HepG2 (cell line): ENCODE measurements at regions not wholly inside any gene's neighbourhood (a gene's known extent, or its start where the extent isn't known, plus 50 kb on each side); places are given as distances from the start of the nearest gene placed in this dataset.

Source experiments
- ATAC-seq: fragments of 200-7000 bp; cut with Tn5 transposase; 3 replicates; pipeline ENCODE4 v1.9.1; 2020; ENCODE audit warnings: mild to moderate bottlenecking, moderate library complexity
- BruUV-seq: library from RNA; stranded (reverse); fragments of 400-500 nt; replicated peaks from 2 replicates; lab custom pipeline; 2021; lab: Mats Ljungman, UMichigan
- CTCF ChIA-PET: fragments of 300-600 bp; formaldehyde crosslinking; extraction: SDS; loops from one replicate; lab custom pipeline; 2021; ENCODE audit warnings: low total read pairs, inconsistent platforms, low intra/inter-chr PET ratio; lab: Yijun Ruan, JAX
- POLR2A ChIA-PET: fragments of 350-600 bp; sonication (Branson Sonifier 250); formaldehyde crosslinking; loops from one replicate; lab custom pipeline; 2020; ENCODE audit warnings: antibody characterized with exemption, inconsistent platforms; lab: Yijun Ruan, JAX
- DNase-seq: peaks from one replicate; pipeline ENCODE4 v3.0.0-alpha.2; 2015; ENCODE audit warnings: low spot score
- FAIRE-seq: peaks from 3 replicates; lab custom pipeline; 2011; peaks lifted over from hg19 to GRCh38; lab: Jason Lieb, UNC
- H2AFZ ChIP-seq: one replicate; pipeline ENCODE4 v1.6.1; 2011; ENCODE audit warnings: low read length, inconsistent platforms
- H3K27ac ChIP-seq: fragments of 300-600 bp; 3 replicates; pipeline ENCODE4 v1.8.0; 2011; ENCODE audit warnings: mixed run types, mild to moderate bottlenecking, mixed read lengths, low read length, inconsistent platforms; ENCODE audit not compliant: insufficient read depth; ENCODE audit errors: extremely low read length
- H3K27me3 ChIP-seq, 2 experiments: fragments of 200-600 bp in 1 of 2; 2 replicates in 1 of 2; 3 replicates in 1 of 2; pipeline versions ENCODE4 v1.6.0 to v1.8.0; 2011; ENCODE audit warnings: low read length in 2 of 2, mild to moderate bottlenecking in 2 of 2, moderate library complexity in 2 of 2, inconsistent platforms in 1 of 2; ENCODE audit not compliant: insufficient read depth in 2 of 2, control insufficient read depth in 1 of 2
- H3K36me3 ChIP-seq, 2 experiments: fragments of 200-600 bp in 1 of 2; replicated peaks in 1 of 2; 2 replicates in 1 of 2; 3 replicates in 1 of 2; pipeline versions ENCODE4 v1.5.1 to v1.8.0; 2011; ENCODE audit warnings: low read length in 2 of 2, inconsistent platforms in 1 of 2; ENCODE audit not compliant: insufficient read depth in 2 of 2, control insufficient read depth in 1 of 2
- H3K4me1 ChIP-seq: 2 replicates; pipeline ENCODE4 v1.5.1; 2012; ENCODE audit warnings: low read length, inconsistent platforms; ENCODE audit not compliant: insufficient read depth
- H3K4me2 ChIP-seq: 2 replicates; pipeline ENCODE4 v1.6.0; 2011; ENCODE audit warnings: low read depth, low read length, inconsistent platforms
- H3K4me3 ChIP-seq, 3 experiments: fragments of 200-600 bp in 1 of 3; sonication (generic), shearing (Covaris generic) in 1 of 3; replicated peaks in 1 of 3; 2 replicates each; pipeline ENCODE4 v1.5.1; 2011 to 2016; ENCODE audit warnings: low read length in 3 of 3, inconsistent platforms in 2 of 3, low read depth in 2 of 3, mild to moderate bottlenecking in 2 of 3, control low read depth in 1 of 3, mixed read lengths in 1 of 3; ENCODE audit not compliant: insufficient read depth in 1 of 3
- H3K79me2 ChIP-seq: one replicate; pipeline ENCODE4 v1.6.1; 2011; ENCODE audit warnings: low read length, inconsistent platforms; ENCODE audit not compliant: insufficient read depth
- H3K9ac ChIP-seq: 2 replicates; pipeline ENCODE4 v1.6.0; 2011; ENCODE audit warnings: mild to moderate bottlenecking, low read depth, low read length, inconsistent platforms; ENCODE audit not compliant: insufficient read depth
- H3K9me3 ChIP-seq: 2 replicates; pipeline ENCODE4 v1.5.1; 2012; ENCODE audit warnings: mild to moderate bottlenecking, low read length
- H4K20me1 ChIP-seq: 2 replicates; pipeline ENCODE4 v1.6.0; 2011; ENCODE audit warnings: inconsistent platforms, mild to moderate bottlenecking, low read length, moderate library complexity; ENCODE audit not compliant: insufficient read depth
- ATF7 ChIP-seq, 2 experiments: fragments of 450-650 bp in 1 of 2; sonication (generic) in 1 of 2; formaldehyde crosslinking in 1 of 2; IDR thresholded peaks; 2 replicates each; pipeline versions ENCODE4 v1.4.0 to v1.6.1; 2016 to 2020; ENCODE audit warnings: antibody characterized with exemption in 1 of 2, mild to moderate bottlenecking in 1 of 2, missing genetic modification reagents in 1 of 2
- ATF7-NPFF ChIP-seq: sonication (generic); formaldehyde crosslinking; IDR thresholded peaks from 2 replicates; pipeline ENCODE4 v1.8.1; 2023; ENCODE audit warnings: mild to moderate bottlenecking, low read depth, missing genetic modification reagents, moderate library complexity
- DNMT3B ChIP-seq: conservative IDR thresholded peaks from 2 replicates; pipeline ENCODE4 v1.6.1; 2016; ENCODE audit warnings: missing biosample characterization, control low read depth
- ESRRA ChIP-seq: sonication (generic); formaldehyde crosslinking; IDR thresholded peaks from 2 replicates; pipeline ENCODE4 v1.5.1; 2020; ENCODE audit warnings: mild to moderate bottlenecking, low read depth, missing genetic modification reagents
- HCFC1 ChIP-seq: fragments of 150-350 bp; IDR thresholded peaks from 2 replicates; pipeline ENCODE4 v1.6.1; 2014; ENCODE audit warnings: low read depth, low read length
- HIC2 ChIP-seq: sonication (generic); formaldehyde crosslinking; IDR thresholded peaks from 2 replicates; pipeline ENCODE4 v1.9.0; 2022; ENCODE audit warnings: low read depth, missing genetic modification reagents
- KLF12 ChIP-seq: sonication (generic); formaldehyde crosslinking; IDR thresholded peaks from 2 replicates; pipeline ENCODE4 v1.4.0; 2020; ENCODE audit warnings: missing genetic modification reagents, borderline replicate concordance
- KLF15 ChIP-seq: sonication (generic); formaldehyde crosslinking; IDR thresholded peaks from 2 replicates; pipeline ENCODE4 v1.8.1; 2023; ENCODE audit warnings: borderline replicate concordance, mild to moderate bottlenecking, inconsistent platforms, missing genetic modification reagents, mixed read lengths
- SKI ChIP-seq: fragments of 450-650 bp; IDR thresholded peaks from one replicate; pipeline ENCODE4 v1.6.1; 2018; ENCODE audit warnings: mild to moderate bottlenecking; ENCODE audit not compliant: partially characterized antibody
- SMYD3 ChIP-seq: sonication (generic); formaldehyde crosslinking; IDR thresholded peaks from 2 replicates; pipeline ENCODE4 v1.8.1; 2023; ENCODE audit warnings: mild to moderate bottlenecking, missing genetic modification reagents
- TAF15 ChIP-seq: fragments of 200-400 bp; formaldehyde crosslinking; IDR thresholded peaks from one replicate; pipeline ENCODE4 v1.6.1; 2018; ENCODE audit warnings: mild to moderate bottlenecking, low read depth, low read length; ENCODE audit not compliant: poor library complexity, severe bottlenecking
- ZBTB25 ChIP-seq: IDR thresholded peaks from 2 replicates; pipeline ENCODE4 v1.6.1; 2018; ENCODE audit warnings: missing genetic modification reagents
- ZFP36 ChIP-seq: fragments of 150-350 bp; IDR thresholded peaks from 2 replicates; pipeline ENCODE4 v1.6.1; 2018; ENCODE audit warnings: borderline replicate concordance, low read length, low read depth; ENCODE audit not compliant: partially characterized antibody
- ZKSCAN1 ChIP-seq: fragments of 150-350 bp; IDR thresholded peaks from 2 replicates; pipeline ENCODE4 v1.6.1; 2014; ENCODE audit warnings: low read length
- ZNF263 ChIP-seq: sonication (generic); formaldehyde crosslinking; IDR thresholded peaks from 2 replicates; pipeline ENCODE4 v1.4.0; 2020; ENCODE audit warnings: missing genetic modification reagents
- ZNF512 ChIP-seq: sonication (generic); formaldehyde crosslinking; IDR thresholded peaks from 2 replicates; pipeline ENCODE4 v1.4.0; 2020; ENCODE audit warnings: mild to moderate bottlenecking, missing genetic modification reagents
- ZNF746 ChIP-seq: sonication (generic); formaldehyde crosslinking; IDR thresholded peaks from 2 replicates; pipeline ENCODE4 v1.8.0; 2022; ENCODE audit warnings: mild to moderate bottlenecking, missing genetic modification reagents
- ZNF776 ChIP-seq: sonication (generic); formaldehyde crosslinking; IDR thresholded peaks from 2 replicates; pipeline ENCODE4 v1.4.0; 2020; ENCODE audit warnings: mild to moderate bottlenecking, missing genetic modification reagents
- WGBS: methylation state at CpG from one replicate; pipeline ENCODE4 v1.1.6; 2017; ENCODE audit warnings: low lambda C conversion rate; 5-methylcytosine and 5-hydroxymethylcytosine counted together
- in situ Hi-C: cut with HindIII; loops from 2 replicates; pipeline ENCODE4 v1.10.0; 2017; ENCODE audit warnings: low pct_unique_long_range_greater_than_20kb; ENCODE audit not compliant: extremely low pct_ligation_motif_present
- intact Hi-C: fragments of 100-400 bp; cut with micrococcal nuclease; formaldehyde crosslinking; loops from one replicate; pipeline ENCODE4 v1.10.0; 2022; ENCODE audit not compliant: unreplicated experiment
- TF ChIP-seq, protein P1 (sequence below): sonication (generic); formaldehyde crosslinking; conservative IDR thresholded peaks from 2 replicates; pipeline ENCODE4 v1.8.1; 2023; ENCODE audit warnings: missing genetic modification reagents

DNA sequence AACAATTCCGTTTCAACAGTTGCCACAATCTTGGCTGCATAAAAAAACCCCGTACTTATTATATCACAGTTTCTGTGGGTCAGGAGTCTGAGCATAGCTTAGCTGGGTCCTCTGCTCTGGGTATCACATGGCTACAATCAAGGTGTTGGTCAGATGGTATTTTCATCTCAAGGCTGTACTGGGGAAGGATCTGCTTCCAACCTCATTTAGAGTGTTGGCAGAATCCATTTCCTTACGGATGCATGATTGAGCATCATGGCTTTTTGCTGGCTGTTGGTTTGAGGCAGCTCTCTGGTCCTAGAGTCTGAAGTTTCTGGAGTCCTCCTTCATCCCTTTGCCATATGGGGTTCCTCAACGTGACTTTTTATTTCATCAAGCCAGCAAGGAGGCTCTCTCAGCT lies 177.0 kb downstream of the HAPSTR1 start (continued):
- TF ChIP-seq, protein P1, sequence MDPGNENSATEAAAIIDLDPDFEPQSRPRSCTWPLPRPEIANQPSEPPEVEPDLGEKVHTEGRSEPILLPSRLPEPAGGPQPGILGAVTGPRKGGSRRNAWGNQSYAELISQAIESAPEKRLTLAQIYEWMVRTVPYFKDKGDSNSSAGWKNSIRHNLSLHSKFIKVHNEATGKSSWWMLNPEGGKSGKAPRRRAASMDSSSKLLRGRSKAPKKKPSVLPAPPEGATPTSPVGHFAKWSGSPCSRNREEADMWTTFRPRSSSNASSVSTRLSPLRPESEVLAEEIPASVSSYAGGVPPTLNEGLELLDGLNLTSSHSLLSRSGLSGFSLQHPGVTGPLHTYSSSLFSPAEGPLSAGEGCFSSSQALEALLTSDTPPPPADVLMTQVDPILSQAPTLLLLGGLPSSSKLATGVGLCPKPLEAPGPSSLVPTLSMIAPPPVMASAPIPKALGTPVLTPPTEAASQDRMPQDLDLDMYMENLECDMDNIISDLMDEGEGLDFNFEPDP (CRISPR knock-in tag) = no peak
- TF ChIP-seq ZKSCAN1 (no peak), ATF7 (IDR thresholded peaks at IDR 0.05) (no peak), ATF7 (CRISPR knock-in tag; IDR thresholded peaks at IDR 0.05) (no peak), KLF15 (CRISPR knock-in tag) (no peak), ZNF746 (CRISPR knock-in tag) (no peak), ZNF263 (CRISPR knock-in tag) (no peak), SMYD3 (CRISPR knock-in tag) (no peak), ZFP36 (no peak), ZNF776 (CRISPR knock-in tag) (no peak)

DNA sequence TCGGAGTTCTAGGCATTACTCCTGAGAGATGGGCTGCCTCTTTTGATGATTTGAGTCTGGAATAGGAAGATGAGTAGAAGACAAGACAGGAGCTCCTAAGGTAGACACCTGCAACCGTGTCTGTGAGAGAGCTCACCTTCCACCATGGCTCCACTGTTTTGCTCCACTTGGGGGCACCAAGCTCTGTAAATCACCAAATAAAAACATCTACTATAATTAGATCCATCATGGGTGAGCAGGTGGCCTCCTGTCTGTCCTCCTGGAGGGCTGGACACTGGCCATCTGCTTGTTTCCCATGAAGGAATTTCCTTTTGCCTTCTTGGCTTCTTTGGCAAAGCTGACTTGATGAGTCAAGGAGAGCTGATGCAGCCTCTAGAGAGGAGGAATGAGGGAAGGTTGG lies 179.0 kb downstream of the HAPSTR1 start:
- H3K9me3 ChIP-seq = no peaks in the 10 kb centered on the region
- H3K27ac ChIP-seq = no peak overlapping the region
- H3K4me2 ChIP-seq = no peak overlapping the region
- H3K4me3 ChIP-seq = no peak overlapping the region
- peaks cover 2 to 20% of the 10 kb centered on the region in 2 experiments; a peak in 4 of 5 replicates for H3K27me3 ChIP-seq
- DNase-seq (no peak), FAIRE-seq (no peak), ATAC-seq (no peak)
- BruUV-seq = no TSS peak
- no peaks in the 10 kb centered on the region for H3K4me1 ChIP-seq
- CTCF ChIA-PET = no interaction called here
- no peak overlapping the region for H3K9ac ChIP-seq
- H3K36me3 ChIP-seq = no peaks in the 10 kb centered on the region
- in situ Hi-C loops = no loop called here
- POLR2A ChIA-PET = no interaction called here
- no peaks in the 10 kb centered on the region for H3K79me2 ChIP-seq
- WGBS = 7% methylated on average over 2 of the region's 2 CpGs
- intact Hi-C loops = no loop called here
- H2AFZ ChIP-seq = no peak overlapping the region
- no peaks in the 10 kb centered on the region for H4K20me1 ChIP-seq
- TF ChIP-seq TAF15 (no peak), HIC2 (CRISPR knock-in tag) (no peak), HCFC1 (no peak), ESRRA (no peak), KLF12 (CRISPR knock-in tag) (no peak), DNMT3B (CRISPR knock-in tag) (no peak), ATF7-NPFF (no peak), ZNF512 (no peak), ZBTB25 (CRISPR knock-in tag) (no peak), SKI (no peak)
